ENCODE measurements at regions not wholly inside any gene's neighbourhood (a gene's known extent, or its start where the extent isn't known, plus 50 kb on each side); places are given as distances from the start of the nearest gene placed in this dataset.

GRCh38 chr17:72424505-72425117, 303.8 kb downstream of the SOX9 start:
- Mint-ChIP-seq H3K27ac (ENCODE audit: unreplicated experiment) (no peak overlapping the region), H3K36me3 (ENCODE audit: unreplicated experiment) (no peaks in the 10 kb centered on the region), H3K27me3 (ENCODE audit: unreplicated experiment) (no peaks in the 10 kb centered on the region), H3K9me3 (ENCODE audit: unreplicated experiment) (no peaks in the 10 kb centered on the region), H3K4me1 (ENCODE audit: unreplicated experiment) (peaks cover 32% of the 10 kb centered on the region), H3K4me3 (ENCODE audit: unreplicated experiment) (no peak overlapping the region)
- TF ChIP-seq CTCF (IDR thresholded peaks at IDR 0.05), result no peak
- no peak for DNase-seq (ENCODE audit: extremely low spot score, unreplicated experiment)

- H3K27me3 Mint-ChIP-seq (ENCODE audit: unreplicated experiment), result no peaks in the 10 kb centered on the region
- H3K4me3 Mint-ChIP-seq (ENCODE audit: unreplicated experiment), result no peak overlapping the region
- TF ChIP-seq CTCF (IDR thresholded peaks at IDR 0.05), result no peak
- H3K9me3 Mint-ChIP-seq (ENCODE audit: unreplicated experiment), result no peaks in the 10 kb centered on the region
- DNase-seq (ENCODE audit: extremely low spot score, unreplicated experiment), result no peak
- no peaks in the 10 kb centered on the region for H3K36me3 Mint-ChIP-seq (ENCODE audit: unreplicated experiment)
- peaks cover 32% of the 10 kb centered on the region for H3K4me1 Mint-ChIP-seq (ENCODE audit: unreplicated experiment)
- H3K27ac Mint-ChIP-seq (ENCODE audit: unreplicated experiment), result no peak overlapping the region
These were observed 304.4 kb downstream of the SOX9 start for GRCh38 chr17:72425133-72425793.

GRCh38 chr17:72425794-72426168, 305.0 kb downstream of the SOX9 start:
- Mint-ChIP-seq H3K27ac (ENCODE audit: unreplicated experiment) (no peak overlapping the region), H3K9me3 (ENCODE audit: unreplicated experiment) (no peaks in the 10 kb centered on the region), H3K4me1 (ENCODE audit: unreplicated experiment) (peaks cover 28% of the 10 kb centered on the region), H3K4me3 (ENCODE audit: unreplicated experiment) (no peak overlapping the region), H3K27me3 (ENCODE audit: unreplicated experiment) (no peaks in the 10 kb centered on the region), H3K36me3 (ENCODE audit: unreplicated experiment) (no peaks in the 10 kb centered on the region)
- DNase-seq (ENCODE audit: extremely low spot score, unreplicated experiment), result no peak
- TF ChIP-seq CTCF (IDR thresholded peaks at IDR 0.05), result no peak

GRCh38 chr17:72426321-72426720, 305.5 kb downstream of the SOX9 start:
- Mint-ChIP-seq H3K4me3 (ENCODE audit: unreplicated experiment) (no peak overlapping the region), H3K27ac (ENCODE audit: unreplicated experiment) (no peak overlapping the region), H3K9me3 (ENCODE audit: unreplicated experiment) (no peaks in the 10 kb centered on the region), H3K27me3 (ENCODE audit: unreplicated experiment) (no peaks in the 10 kb centered on the region), H3K36me3 (ENCODE audit: unreplicated experiment) (no peaks in the 10 kb centered on the region), H3K4me1 (ENCODE audit: unreplicated experiment) (peaks cover 23% of the 10 kb centered on the region)
- TF ChIP-seq CTCF (IDR thresholded peaks at IDR 0.05), result no peak
- no peak for DNase-seq (ENCODE audit: extremely low spot score, unreplicated experiment)

GRCh38 chr17:72426948-72427760, 306.3 kb downstream of the SOX9 start:
- H3K4me1 Mint-ChIP-seq (ENCODE audit: unreplicated experiment), result peaks cover 19% of the 10 kb centered on the region
- H3K9me3 Mint-ChIP-seq (ENCODE audit: unreplicated experiment), result no peaks in the 10 kb centered on the region
- no peaks in the 10 kb centered on the region for H3K36me3 Mint-ChIP-seq (ENCODE audit: unreplicated experiment)
- no peak overlapping the region for H3K4me3 Mint-ChIP-seq (ENCODE audit: unreplicated experiment)
- H3K27ac Mint-ChIP-seq (ENCODE audit: unreplicated experiment), result no peak overlapping the region
- no peak for TF ChIP-seq CTCF (IDR thresholded peaks at IDR 0.05)
- no peaks in the 10 kb centered on the region for H3K27me3 Mint-ChIP-seq (ENCODE audit: unreplicated experiment)
- DNase-seq (ENCODE audit: extremely low spot score, unreplicated experiment), result no peak
